Spleen (tissue), 7 donors: ENCODE measurements at regions not wholly inside any gene's neighbourhood (a gene's known extent, or its start where the extent isn't known, plus 50 kb on each side); places are given as distances from the start of the nearest gene placed in this dataset.

ENCODE experiments used
- CTCF ChIP-seq, 11 experiments: fragments of 200-600 bp in 7 of 11; fragments of 450-650 bp in 4 of 11; sonication (generic) in 4 of 11; IDR thresholded peaks in 8 of 11; conservative IDR thresholded peaks in 3 of 11; 1 replicate in 7 of 11; 2 replicates in 4 of 11; pipeline versions ENCODE4 v1.4.0 to v1.8.0; 2016 to 2021; ENCODE audit warnings: antibody characterized with exemption in 11 of 11, inconsistent platforms in 4 of 11, mild to moderate bottlenecking in 1 of 11
- POLR2A ChIP-seq, 3 donors: fragments of 450-650 bp; IDR thresholded peaks; one replicate each; pipeline ENCODE4 v1.5.1; 2017; ENCODE audit warnings: antibody characterized with exemption in 3 of 3, mild to moderate bottlenecking in 1 of 3
- POLR2AphosphoS5 ChIP-seq, 3 donors: sonication (generic); formaldehyde crosslinking; IDR thresholded peaks; one replicate each; pipeline ENCODE4 v1.5.1; 2017; ENCODE audit warnings: antibody characterized with exemption in 3 of 3
- donor health status: DM: no; HTN: no; CAD: no; lungs with moderate emphysema.
- donor health status: DM: no; HTN: no; CAD: no.
- donor health status: DM: no; HTN: no; CAD: no.

DNA sequence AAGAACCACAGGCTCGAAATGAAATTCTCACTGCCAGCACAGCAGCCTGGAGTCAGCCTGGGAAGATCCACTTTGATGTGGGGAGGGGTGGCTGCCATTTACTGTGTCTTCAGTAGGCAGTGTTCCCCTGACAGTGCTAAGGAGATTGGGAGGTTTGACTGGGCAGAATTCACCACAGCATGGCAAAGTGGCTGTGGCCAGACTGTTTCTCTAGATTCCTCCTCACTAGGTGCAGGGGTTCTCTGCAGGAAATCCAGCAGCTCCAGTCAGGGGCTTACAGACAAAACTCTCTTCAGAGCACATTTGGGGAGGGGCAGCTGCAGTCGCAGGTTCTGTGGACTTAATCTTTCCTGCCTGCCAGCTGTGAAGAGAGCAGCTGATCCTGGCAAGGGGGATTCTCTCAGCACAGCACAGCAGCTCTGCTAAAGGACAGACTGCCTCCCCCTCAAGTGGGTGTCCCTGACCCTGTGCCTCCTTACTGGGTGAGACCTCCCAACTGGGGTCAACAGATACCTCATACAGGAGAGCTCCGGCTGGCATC is 1174.0 kb downstream of the RAPGEF2 start:
- no peak for TF ChIP-seq POLR2AphosphoS5 (IDR thresholded peaks at IDR 0.05)
- TF ChIP-seq CTCF (IDR thresholded peaks at IDR 0.05 in 8 of 11, conservative IDR thresholded peaks at IDR 0.05 in 3 of 11): no peak
- TF ChIP-seq POLR2A (IDR thresholded peaks at IDR 0.05): no peak
